K562 (cell line): ENCODE measurements at regions not wholly inside any gene's neighbourhood (a gene's known extent, or its start where the extent isn't known, plus 50 kb on each side); places are given as distances from the start of the nearest gene placed in this dataset.

Source experiments
- CTCF ChIP-seq, 3 experiments: IDR thresholded peaks in 2 of 3; conservative IDR thresholded peaks in 1 of 3; 2 replicates each; pipeline ENCODE4 v1.5.1; 2011 to 2012; ENCODE audit warnings: low read length in 3 of 3, mild to moderate bottlenecking in 3 of 3, control low read depth in 2 of 3, improper control_type of control experiment in 1 of 3, inconsistent platforms in 1 of 3, low read depth in 1 of 3, mixed read lengths in 1 of 3, moderate library complexity in 1 of 3; ENCODE audit not compliant: insufficient read depth in 2 of 3
- HDAC2 ChIP-seq: fragments of 450-650 bp; IDR thresholded peaks from 2 replicates; pipeline ENCODE4 v1.6.1; 2016; ENCODE audit warnings: mild to moderate bottlenecking
- KDM1A ChIP-seq, 2 experiments: fragments of 450-650 bp; IDR thresholded peaks; 2 replicates each; pipeline ENCODE4 v1.6.1; 2016; ENCODE audit warnings: mild to moderate bottlenecking in 2 of 2
- NRF1 ChIP-seq, 2 experiments: fragments of 450-650 bp; IDR thresholded peaks in 1 of 2; conservative IDR thresholded peaks in 1 of 2; 2 replicates each; pipeline ENCODE4 v1.6.1; 2014; ENCODE audit warnings: mild to moderate bottlenecking in 2 of 2
- RNF219 ChIP-seq: fragments of 250-450 bp; sonication (Bioruptor Pico); IDR thresholded peaks from 2 replicates; pipeline ENCODE4 v1.5.0; 2022; ENCODE audit warnings: mild to moderate bottlenecking
- ZNF324 ChIP-seq: fragments of 250-450 bp; sonication (Bioruptor Pico); IDR thresholded peaks from 2 replicates; pipeline ENCODE4 v1.4.0; 2020; ENCODE audit warnings: mild to moderate bottlenecking

- no peak for TF ChIP-seq HDAC2
- TF ChIP-seq NRF1 (conservative IDR thresholded peaks at IDR 0.05 in 1 of 2, IDR thresholded peaks at IDR 0.05 in 1 of 2) = no peak
- TF ChIP-seq ZNF324 (CRISPR knock-in tag) = no peak
- TF ChIP-seq RNF219 = no peak
- TF ChIP-seq KDM1A (IDR thresholded peaks at IDR 0.05) = no peak
- TF ChIP-seq CTCF (IDR thresholded peaks at IDR 0.05 in 2 of 3, conservative IDR thresholded peaks at IDR 0.05 in 1 of 3; ENCODE audit: insufficient read depth in 2 of 3, low read depth in 1 of 3, low read length in 3 of 3) = no peak
These were observed 686.5 kb upstream of the GOLIM4 start for GRCh38 chr3:168782193-168782592.
